GM13977 (cell line): ENCODE measurements at regions not wholly inside any gene's neighbourhood (a gene's known extent, or its start where the extent isn't known, plus 50 kb on each side); places are given as distances from the start of the nearest gene placed in this dataset.
"Not testable (repeated sequence)": the region's sequence is repeated elsewhere in the genome, so short reads cannot be mapped to it uniquely, and the experiment has no call there.

Experiments used
- DNase-seq: peaks from one replicate; pipeline ENCODE4 v3.0.0; 2012; ENCODE audit warnings: low spot score
- in situ Hi-C: fragments of 300-500 bp; cut with MboI; formaldehyde crosslinking; loops from one replicate; pipeline ENCODE4 v1.12.0; 2022; ENCODE audit warnings: low sequenced_read_pairs, low pct_unique_long_range_greater_than_20kb, mixed read lengths, inconsistent platforms; ENCODE audit not compliant: unreplicated experiment
- TF ChIP-seq, protein P1 (sequence below): IDR thresholded peaks from 2 replicates; pipeline ENCODE4 v1.5.1; 2012; ENCODE audit warnings: mild to moderate bottlenecking, control low read depth; ENCODE audit not compliant: insufficient read depth; ENCODE audit errors: extremely low read depth, missing control alignments

DNA sequence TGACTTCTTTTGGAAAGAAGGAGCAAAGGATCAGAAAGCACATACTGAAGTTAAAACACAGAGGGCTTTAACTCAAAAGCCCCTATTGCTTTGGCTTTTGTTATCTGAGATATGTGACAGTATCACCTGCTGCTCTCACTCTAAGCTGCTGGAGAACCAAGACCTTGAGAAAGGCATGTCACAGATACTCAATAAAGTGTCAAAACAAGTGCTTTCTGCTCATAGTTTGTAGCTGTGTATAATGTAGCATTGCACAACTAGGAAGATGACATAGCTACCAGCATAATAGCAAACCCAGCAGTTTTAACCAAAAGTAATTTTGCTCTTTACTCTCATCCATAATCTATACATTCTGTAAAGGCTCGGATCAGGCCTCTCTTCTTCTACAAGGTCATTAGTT, 159.6 kb downstream of the LHFPL1 start:
- in situ Hi-C loops = no loop called here
- DNase-seq = no peak
- TF ChIP-seq, protein P1, sequence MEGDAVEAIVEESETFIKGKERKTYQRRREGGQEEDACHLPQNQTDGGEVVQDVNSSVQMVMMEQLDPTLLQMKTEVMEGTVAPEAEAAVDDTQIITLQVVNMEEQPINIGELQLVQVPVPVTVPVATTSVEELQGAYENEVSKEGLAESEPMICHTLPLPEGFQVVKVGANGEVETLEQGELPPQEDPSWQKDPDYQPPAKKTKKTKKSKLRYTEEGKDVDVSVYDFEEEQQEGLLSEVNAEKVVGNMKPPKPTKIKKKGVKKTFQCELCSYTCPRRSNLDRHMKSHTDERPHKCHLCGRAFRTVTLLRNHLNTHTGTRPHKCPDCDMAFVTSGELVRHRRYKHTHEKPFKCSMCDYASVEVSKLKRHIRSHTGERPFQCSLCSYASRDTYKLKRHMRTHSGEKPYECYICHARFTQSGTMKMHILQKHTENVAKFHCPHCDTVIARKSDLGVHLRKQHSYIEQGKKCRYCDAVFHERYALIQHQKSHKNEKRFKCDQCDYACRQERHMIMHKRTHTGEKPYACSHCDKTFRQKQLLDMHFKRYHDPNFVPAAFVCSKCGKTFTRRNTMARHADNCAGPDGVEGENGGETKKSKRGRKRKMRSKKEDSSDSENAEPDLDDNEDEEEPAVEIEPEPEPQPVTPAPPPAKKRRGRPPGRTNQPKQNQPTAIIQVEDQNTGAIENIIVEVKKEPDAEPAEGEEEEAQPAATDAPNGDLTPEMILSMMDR = no peak

DNA sequence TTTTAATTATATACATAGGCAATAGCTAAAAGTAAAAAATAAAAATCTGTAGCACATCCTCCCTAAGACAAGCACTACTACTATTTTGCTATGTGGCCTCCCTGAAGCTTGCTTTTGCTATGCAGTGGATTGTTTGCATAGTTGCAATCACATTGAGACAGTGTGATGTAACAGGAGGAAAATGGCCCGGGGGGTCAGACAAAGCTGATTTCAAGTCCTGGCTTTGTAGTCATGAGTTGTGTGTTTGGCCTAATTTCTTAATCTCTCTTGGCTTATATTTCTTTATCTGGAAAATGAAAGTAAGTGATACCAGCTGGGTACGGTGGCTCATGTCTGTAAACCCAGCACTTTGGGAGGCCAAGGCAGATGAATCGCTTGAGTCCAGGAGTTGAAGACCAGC, 166.6 kb downstream of the LHFPL1 start:
- DNase-seq = no peak
- TF ChIP-seq, protein P1 = no peak
- in situ Hi-C loops = no loop called here

- in situ Hi-C loops = no loop called here
- no peak for DNase-seq
- TF ChIP-seq, protein P1 = peak; percentile 10
Observed at GRCh38 chrX:112512509-112512908, 167.2 kb downstream of the LHFPL1 start.

GRCh38 chrX:112510629-112511028, 169.1 kb downstream of the LHFPL1 start:
- in situ Hi-C loops = no loop called here
- DNase-seq = no peak
- TF ChIP-seq, protein P1 = no peak

- TF ChIP-seq, protein P1 = no peak
- DNase-seq = no peak
- in situ Hi-C loops = no loop called here
Observed at GRCh38 chrX:112477653-112478052, 202.1 kb downstream of the LHFPL1 start.

DNA sequence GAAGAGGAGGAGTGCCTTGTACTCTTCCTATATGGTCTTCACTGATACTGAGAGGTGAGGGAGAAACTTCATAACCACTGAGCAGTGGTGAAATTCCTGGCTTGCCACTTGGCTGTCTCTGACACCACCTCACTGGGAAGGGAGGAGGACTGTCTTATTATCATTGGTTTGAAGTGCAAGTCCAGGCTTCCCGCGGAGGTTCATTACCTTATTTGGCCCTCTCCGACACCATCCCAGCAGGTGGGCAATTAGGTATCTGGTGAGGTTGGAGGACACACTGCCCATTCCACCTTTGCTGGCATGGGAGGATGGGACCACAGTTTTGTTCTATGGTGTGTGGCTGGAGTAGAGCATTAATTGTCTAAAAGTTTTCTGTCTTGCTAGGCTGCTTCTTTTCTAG, 206.1 kb downstream of the LHFPL1 start:
- no peak for DNase-seq
- in situ Hi-C loops = no loop called here
- TF ChIP-seq, protein P1 = no peak

- in situ Hi-C loops = no loop called here
Observed at GRCh38 chrX:112470551-112470950, 209.2 kb downstream of the LHFPL1 start.

DNA sequence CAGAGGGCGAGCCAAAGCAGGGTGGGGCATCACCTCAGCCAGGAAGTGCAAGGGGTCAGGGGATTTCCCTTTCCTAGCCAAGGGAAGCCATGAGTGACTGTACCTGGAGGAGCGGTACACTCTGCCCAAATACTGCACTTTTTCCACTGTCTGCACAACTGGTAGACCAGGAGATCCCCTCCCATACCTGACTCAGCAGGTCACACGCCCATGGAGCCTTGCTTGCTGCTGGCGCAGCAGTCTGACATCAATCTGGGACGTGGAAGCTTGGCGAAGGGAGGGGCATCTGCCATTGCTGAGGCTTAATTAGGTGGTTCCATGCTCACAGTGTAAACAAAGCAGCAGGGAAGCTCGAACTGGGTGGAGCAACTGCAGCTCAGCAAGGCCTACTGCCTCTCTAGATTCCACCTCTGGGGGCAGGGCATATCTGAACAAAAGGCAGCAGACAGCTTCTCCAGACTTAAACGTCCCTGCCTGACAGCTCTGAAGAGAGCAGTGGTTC, 217.7 kb downstream of the LHFPL1 start:
- in situ Hi-C loops, DNase-seq: not testable (repeated sequence)

More at GRCh38 chrX:112470551-112470950, 209.2 kb downstream of the LHFPL1 start:
- TF ChIP-seq, protein P1 = no peak
- DNase-seq = no peak
